Astrocyte (in vitro differentiated cells and primary cell): ENCODE measurements at regions not wholly inside any gene's neighbourhood (a gene's known extent, or its start where the extent isn't known, plus 50 kb on each side); places are given as distances from the start of the nearest gene placed in this dataset.

ENCODE experiments used
- CTCF ChIP-seq: IDR thresholded peaks from 2 replicates; pipeline ENCODE4 v1.5.1; 2011; ENCODE audit warnings: low read depth, mild to moderate bottlenecking, inconsistent platforms, low read length, moderate library complexity; ENCODE audit not compliant: insufficient read depth
- EZH2 ChIP-seq: IDR thresholded peaks from 2 replicates; pipeline ENCODE4 v1.6.1; 2012; ENCODE audit warnings: mild to moderate bottlenecking, low read length, inconsistent platforms; ENCODE audit not compliant: insufficient read depth

GRCh38 chrX:13419276-13419675, 99.4 kb upstream of the ATXN3L start:
- TF ChIP-seq CTCF (no peak), EZH2 (no peak)
